C4-2B (cell line): ENCODE measurements at regions not wholly inside any gene's neighbourhood (a gene's known extent, or its start where the extent isn't known, plus 50 kb on each side); places are given as distances from the start of the nearest gene placed in this dataset.

Experiments
- H3K27ac ChIP-seq: fragments of 450-650 bp; 2 replicates; pipeline ENCODE4 v1.5.1; 2017
- ZFX ChIP-seq: fragments of 450-650 bp; IDR thresholded peaks from 2 replicates; pipeline ENCODE4 v1.6.1; 2017
- TF ChIP-seq, protein P1 (sequence below): fragments of 450-650 bp; conservative IDR thresholded peaks from 2 replicates; pipeline ENCODE4 v1.5.1; 2017; ENCODE audit warnings: mild to moderate bottlenecking

GRCh38 chr5:161190778-161191177 is 338.8 kb upstream of the ATP10B start:
- TF ChIP-seq, protein P1, sequence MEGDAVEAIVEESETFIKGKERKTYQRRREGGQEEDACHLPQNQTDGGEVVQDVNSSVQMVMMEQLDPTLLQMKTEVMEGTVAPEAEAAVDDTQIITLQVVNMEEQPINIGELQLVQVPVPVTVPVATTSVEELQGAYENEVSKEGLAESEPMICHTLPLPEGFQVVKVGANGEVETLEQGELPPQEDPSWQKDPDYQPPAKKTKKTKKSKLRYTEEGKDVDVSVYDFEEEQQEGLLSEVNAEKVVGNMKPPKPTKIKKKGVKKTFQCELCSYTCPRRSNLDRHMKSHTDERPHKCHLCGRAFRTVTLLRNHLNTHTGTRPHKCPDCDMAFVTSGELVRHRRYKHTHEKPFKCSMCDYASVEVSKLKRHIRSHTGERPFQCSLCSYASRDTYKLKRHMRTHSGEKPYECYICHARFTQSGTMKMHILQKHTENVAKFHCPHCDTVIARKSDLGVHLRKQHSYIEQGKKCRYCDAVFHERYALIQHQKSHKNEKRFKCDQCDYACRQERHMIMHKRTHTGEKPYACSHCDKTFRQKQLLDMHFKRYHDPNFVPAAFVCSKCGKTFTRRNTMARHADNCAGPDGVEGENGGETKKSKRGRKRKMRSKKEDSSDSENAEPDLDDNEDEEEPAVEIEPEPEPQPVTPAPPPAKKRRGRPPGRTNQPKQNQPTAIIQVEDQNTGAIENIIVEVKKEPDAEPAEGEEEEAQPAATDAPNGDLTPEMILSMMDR = no peak
- TF ChIP-seq ZFX = no peak
- peak overlapping the region; percentile 22; the same call in 1 of the 2 replicates for H3K27ac ChIP-seq

- TF ChIP-seq, protein P1 = no peak
- TF ChIP-seq ZFX = no peak
- H3K27ac ChIP-seq = peak overlapping the region; percentile 51; the same call in 1 of the 2 replicates
Measured at GRCh38 chr5:161190086-161190485, 338.1 kb upstream of the ATP10B start.

- H3K27ac ChIP-seq = peak overlapping the region; percentile 51; the same call in 1 of the 2 replicates
- TF ChIP-seq, protein P1 = no peak
- no peak for TF ChIP-seq ZFX
Measured at GRCh38 chr5:161189452-161189851, 337.4 kb upstream of the ATP10B start.

DNA sequence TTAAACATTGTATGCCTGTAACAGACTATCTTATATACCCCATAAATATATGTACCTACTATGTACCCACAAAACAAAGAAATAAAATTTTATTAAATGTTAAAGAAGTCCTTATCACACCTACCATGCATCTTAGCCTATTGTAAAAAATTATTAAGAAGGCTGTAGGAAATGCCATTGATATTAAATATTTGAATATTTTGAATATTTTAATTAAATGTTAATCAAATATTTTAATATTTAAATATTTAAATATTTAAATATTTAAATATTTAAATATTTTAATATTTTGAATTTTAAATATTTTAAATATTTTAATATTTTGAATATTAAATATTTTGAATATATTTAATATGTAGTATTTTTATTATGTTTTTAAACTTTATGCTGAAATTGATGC is 331.5 kb upstream of the ATP10B start:
- H3K27ac ChIP-seq = no peak overlapping the region
- TF ChIP-seq, protein P1 = no peak
- no peak for TF ChIP-seq ZFX

- TF ChIP-seq ZFX = no peak
- TF ChIP-seq, protein P1 = no peak
- H3K27ac ChIP-seq = no peak overlapping the region
Measured at GRCh38 chr5:161176221-161176620, 324.2 kb upstream of the ATP10B start.

DNA sequence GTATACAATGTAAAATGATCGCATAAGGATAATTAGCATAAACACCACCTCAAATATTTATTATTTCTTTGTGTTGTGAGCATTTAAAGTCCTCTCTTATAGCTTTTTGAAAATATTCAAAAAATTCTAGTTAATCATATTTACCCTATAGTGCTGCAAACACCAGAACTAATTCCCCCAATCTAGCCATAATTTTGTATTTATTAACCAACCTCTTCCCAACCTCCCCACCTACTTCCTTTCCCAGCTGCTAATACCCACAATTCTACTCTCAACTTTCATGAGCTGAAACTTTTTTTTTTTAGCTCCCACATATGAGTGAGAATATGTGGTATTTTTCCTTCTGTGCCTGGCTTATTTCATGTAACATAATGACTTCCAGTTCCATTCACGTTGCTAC is 317.8 kb upstream of the ATP10B start:
- no peak overlapping the region for H3K27ac ChIP-seq

GRCh38 chr5:161167016-161167767 is 315.2 kb upstream of the ATP10B start:
- TF ChIP-seq, protein P1 = no peak
- TF ChIP-seq ZFX = no peak
- H3K27ac ChIP-seq = no peak overlapping the region

More for the DNA sequence above, 317.8 kb upstream of the ATP10B start:
- TF ChIP-seq, protein P1 = no peak
- no peak for TF ChIP-seq ZFX
